Germinal center (tissue), 1 donor: ENCODE measurements at regions not wholly inside any gene's neighbourhood (a gene's known extent, or its start where the extent isn't known, plus 50 kb on each side); places are given as distances from the start of the nearest gene placed in this dataset.
"Not testable (repeated sequence)": the region's sequence is repeated elsewhere in the genome, so short reads cannot be mapped to it uniquely, and the experiment has no call there.

Source experiments
- DNase-seq: peaks from one replicate; pipeline ENCODE4 v3.0.0; 2012; ENCODE audit warnings: mixed read lengths, low spot score

- DNase-seq = no peak
Measured at GRCh38 chr10:64416011-64416410, 894.8 kb downstream of the REEP3 start.

- DNase-seq = no peak
Measured at GRCh38 chr10:64419461-64419860, 898.3 kb downstream of the REEP3 start.

- no peak for DNase-seq
Measured at GRCh38 chr10:64426745-64427144, 905.5 kb downstream of the REEP3 start.

- DNase-seq = no peak
Measured at GRCh38 chr10:64430690-64431323, 909.6 kb downstream of the REEP3 start.

GRCh38 chr10:64441872-64442271 is 920.7 kb downstream of the REEP3 start:
- not testable (repeated sequence) for DNase-seq

GRCh38 chr10:64444163-64444562 is 923.0 kb downstream of the REEP3 start:
- no peak for DNase-seq

- no peak for DNase-seq
Measured at GRCh38 chr10:64444564-64444963, 923.4 kb downstream of the REEP3 start.

- DNase-seq = no peak
Measured at GRCh38 chr10:64449603-64450002, 928.4 kb downstream of the REEP3 start.

GRCh38 chr10:64450312-64450711 is 929.1 kb downstream of the REEP3 start:
- DNase-seq = no peak

- DNase-seq = no peak
Measured at GRCh38 chr10:64454962-64455361, 933.8 kb downstream of the REEP3 start.

GRCh38 chr10:64458306-64458705 is 937.1 kb downstream of the REEP3 start:
- no peak for DNase-seq

- no peak for DNase-seq
Measured at GRCh38 chr10:64463406-64463805, 942.2 kb downstream of the REEP3 start.

- DNase-seq = no peak
Measured at GRCh38 chr10:64465653-64466052, 944.5 kb downstream of the REEP3 start.

- DNase-seq = no peak
Measured at GRCh38 chr10:64468219-64468618, 947.0 kb downstream of the REEP3 start.

- no peak for DNase-seq
Measured at GRCh38 chr10:64476506-64476905, 955.3 kb downstream of the REEP3 start.

- no peak for DNase-seq
Measured at GRCh38 chr10:64477791-64478190, 956.6 kb downstream of the REEP3 start.

- no peak for DNase-seq
Measured at GRCh38 chr10:64484811-64485330, 963.7 kb downstream of the REEP3 start.

GRCh38 chr10:64486149-64486548 is 964.9 kb downstream of the REEP3 start:
- DNase-seq = no peak

- DNase-seq = no peak
Measured at GRCh38 chr10:64486901-64487300, 965.7 kb downstream of the REEP3 start.

- no peak for DNase-seq
Measured at GRCh38 chr10:64494901-64495300, 973.7 kb downstream of the REEP3 start.

- no peak for DNase-seq
Measured at GRCh38 chr10:64497306-64497705, 976.1 kb downstream of the REEP3 start.

- DNase-seq = no peak
Measured at GRCh38 chr10:64501807-64502206, 980.6 kb downstream of the REEP3 start.

- DNase-seq = no peak
Measured at GRCh38 chr10:64502936-64503335, 981.7 kb downstream of the REEP3 start.

- DNase-seq = no peak
Measured at GRCh38 chr10:64503429-64503828, 982.2 kb downstream of the REEP3 start.
